H1 (cell line): ENCODE measurements at regions not wholly inside any gene's neighbourhood (a gene's known extent, or its start where the extent isn't known, plus 50 kb on each side); places are given as distances from the start of the nearest gene placed in this dataset.
A peak's percentile ranks its signal among the peaks of the same experiment; 100 is the strongest.

ENCODE experiments used
- CTCF ChIA-PET: fragments of 300-600 bp; sonication (Branson Sonifier 250); formaldehyde crosslinking; loops from one replicate; lab custom pipeline; 2021; ENCODE audit not compliant: partially characterized antibody; lab: Charles Lee
- POLR2A ChIA-PET: fragments of 300-600 bp; sonication (Branson Sonifier 250); formaldehyde crosslinking; loops from one replicate; lab custom pipeline; 2021; ENCODE audit warnings: inconsistent platforms; ENCODE audit not compliant: partially characterized antibody; lab: Charles Lee
- DNase-seq, 2 experiments: peaks; one replicate each; pipeline versions ENCODE4 v3.0.0 to v3.0.0-alpha.2; 2010 to 2022; ENCODE audit warnings: low spot score in 2 of 2, low read depth in 1 of 2, mixed read lengths in 1 of 2
- FAIRE-seq: peaks from 2 replicates; lab custom pipeline; 2011; peaks lifted over from hg19 to GRCh38; lab: Jason Lieb, UNC
- H2AFZ ChIP-seq: 2 replicates; pipeline ENCODE4 v1.8.1; 2012; ENCODE audit warnings: low read length, inconsistent platforms
- H2AK5ac ChIP-seq: 2 replicates; pipeline ENCODE4 v1.6.1; 2013; ENCODE audit warnings: low read depth, low read length
- H2BK120ac ChIP-seq: replicated peaks from 2 replicates; pipeline ENCODE3; 2013; ENCODE audit warnings: low read depth, low read length, inconsistent platforms
- H2BK12ac ChIP-seq: 2 replicates; pipeline ENCODE4 v1.6.1; 2013; ENCODE audit warnings: low read depth, low read length
- H2BK15ac ChIP-seq: 2 replicates; pipeline ENCODE4 v1.6.1; 2013; ENCODE audit warnings: low read length
- H2BK20ac ChIP-seq: 2 replicates; pipeline ENCODE4 v1.6.1; 2013; ENCODE audit warnings: low read length
- H2BK5ac ChIP-seq: 2 replicates; pipeline ENCODE4 v1.6.1; 2013; ENCODE audit warnings: low read depth, low read length
- H3K14ac ChIP-seq: 2 replicates; pipeline ENCODE4 v1.6.1; 2013; ENCODE audit warnings: inconsistent platforms; ENCODE audit not compliant: insufficient read length
- H3K18ac ChIP-seq: 2 replicates; pipeline ENCODE4 v1.6.1; 2013; ENCODE audit warnings: low read length; ENCODE audit errors: extremely low read depth
- H3K23ac ChIP-seq: 2 replicates; pipeline ENCODE4 v1.6.1; 2013; ENCODE audit warnings: inconsistent platforms; ENCODE audit not compliant: insufficient read length
- H3K23me2 ChIP-seq: 2 replicates; pipeline ENCODE4 v1.6.1; 2013; ENCODE audit warnings: low read depth, low read length
- H3K27ac ChIP-seq: 2 replicates; pipeline ENCODE4 v1.6.1; 2011; ENCODE audit warnings: low read depth, low read length, inconsistent platforms
- H3K27me3 ChIP-seq, 4 experiments: replicated peaks in 1 of 4; 1 replicate in 1 of 4; 2 replicates in 3 of 4; pipeline versions ENCODE4 v1.6.1 to v1.8.1; 2011 to 2013; ENCODE audit warnings: low read length in 3 of 4, mild to moderate bottlenecking in 3 of 4, inconsistent platforms in 2 of 4, mixed read lengths in 2 of 4, moderate library complexity in 1 of 4; ENCODE audit not compliant: control insufficient read depth in 3 of 4, insufficient read depth in 3 of 4; ENCODE audit errors: extremely low read depth in 1 of 4
- H3K36me3 ChIP-seq, 4 experiments: 2 replicates each; pipeline versions ENCODE4 v1.6.1 to v1.8.1; 2011 to 2013; ENCODE audit warnings: mild to moderate bottlenecking in 4 of 4, low read length in 3 of 4, moderate library complexity in 2 of 4, control low read depth in 1 of 4, inconsistent platforms in 1 of 4; ENCODE audit not compliant: insufficient read depth in 4 of 4, control insufficient read depth in 2 of 4
- H3K4ac ChIP-seq: replicated peaks from 2 replicates; pipeline ENCODE3; 2013; ENCODE audit warnings: low read length, low read depth, mixed read lengths, inconsistent platforms; ENCODE audit not compliant: insufficient read length
- H3K4me1 ChIP-seq, 4 experiments: replicated peaks in 1 of 4; 1 replicate in 1 of 4; 2 replicates in 3 of 4; pipeline versions ENCODE4 v1.6.1 to v1.8.1; 2011 to 2013; ENCODE audit warnings: low read length in 3 of 4, inconsistent platforms in 2 of 4, mixed read lengths in 1 of 4; ENCODE audit not compliant: insufficient read depth in 4 of 4, control insufficient read depth in 3 of 4
- H3K4me2 ChIP-seq, 2 experiments: 2 replicates each; pipeline versions ENCODE4 v1.6.1 to v1.8.1; 2011 to 2013; ENCODE audit warnings: low read depth in 2 of 2, low read length in 2 of 2, control low read depth in 1 of 2, inconsistent platforms in 1 of 2, mild to moderate bottlenecking in 1 of 2; ENCODE audit not compliant: insufficient read depth in 1 of 2
- H3K4me3 ChIP-seq, 4 experiments: fragments of 200-600, 300-600 bp in 1 of 4; sonication (generic), shearing (Covaris generic), sonication (Bioruptor Twin) in 1 of 4; 2 replicates each; pipeline versions ENCODE4 v1.5.1 to v1.8.1; 2011 to 2016; ENCODE audit warnings: low read length in 4 of 4, low read depth in 3 of 4, control low read depth in 2 of 4, inconsistent platforms in 2 of 4, mild to moderate bottlenecking in 2 of 4, mixed read lengths in 1 of 4, moderate library complexity in 1 of 4; ENCODE audit not compliant: insufficient read depth in 2 of 4; ENCODE audit errors: extremely low read depth in 1 of 4
- H3K56ac ChIP-seq: replicated peaks from 2 replicates; pipeline ENCODE3; 2013; ENCODE audit warnings: low read depth, mild to moderate bottlenecking, mixed read lengths, low read length, inconsistent platforms; ENCODE audit not compliant: insufficient read length
- H3K79me1 ChIP-seq: 2 replicates; pipeline ENCODE4 v1.6.1; 2013; ENCODE audit warnings: low read depth, low read length, control low read depth
- H3K79me2 ChIP-seq, 2 experiments: 2 replicates each; pipeline versions ENCODE4 v1.6.1 to v1.8.1; 2012 to 2013; ENCODE audit warnings: low read length in 2 of 2, mild to moderate bottlenecking in 2 of 2, inconsistent platforms in 1 of 2; ENCODE audit not compliant: insufficient read depth in 2 of 2, control insufficient read depth in 1 of 2
- H3K9ac ChIP-seq, 4 experiments: replicated peaks in 1 of 4; 1 replicate in 1 of 4; 2 replicates in 3 of 4; pipeline versions ENCODE4 v1.6.1 to v1.8.1; 2011 to 2013; ENCODE audit warnings: low read depth in 3 of 4, low read length in 3 of 4, control low read depth in 2 of 4, mild to moderate bottlenecking in 2 of 4, moderate library complexity in 2 of 4, inconsistent platforms in 1 of 4; ENCODE audit errors: extremely low read depth in 1 of 4
- H3K9me3 ChIP-seq, 2 experiments: 2 replicates each; pipeline versions ENCODE4 v1.6.1 to v1.8.1; 2012 to 2013; ENCODE audit warnings: mild to moderate bottlenecking in 2 of 2, moderate library complexity in 2 of 2, control low read depth in 1 of 2, inconsistent platforms in 1 of 2, low read depth in 1 of 2, low read length in 1 of 2, mixed read lengths in 1 of 2; ENCODE audit not compliant: insufficient read depth in 2 of 2
- H4K20me1 ChIP-seq, 2 experiments: replicated peaks in 1 of 2; 2 replicates each; pipeline versions ENCODE3 to v1.8.1; 2011 to 2013; ENCODE audit warnings: inconsistent platforms in 2 of 2, low read length in 2 of 2, mild to moderate bottlenecking in 1 of 2; ENCODE audit not compliant: insufficient read depth in 2 of 2, control insufficient read depth in 1 of 2
- H4K5ac ChIP-seq: 2 replicates; pipeline ENCODE4 v1.6.1; 2013; ENCODE audit warnings: low read length, low read depth, mixed read lengths, inconsistent platforms; ENCODE audit not compliant: insufficient read length
- H4K8ac ChIP-seq: 2 replicates; pipeline ENCODE4 v1.8.0; 2013; ENCODE audit warnings: mild to moderate bottlenecking, moderate library complexity, low read length, inconsistent platforms; ENCODE audit not compliant: insufficient read depth; ENCODE audit errors: extremely low read depth
- H4K91ac ChIP-seq: replicated peaks from 2 replicates; pipeline ENCODE3; 2013; ENCODE audit warnings: low read length, mixed read lengths, inconsistent platforms; ENCODE audit not compliant: insufficient read length
- ATF2 ChIP-seq: IDR thresholded peaks from 2 replicates; pipeline ENCODE4 v1.6.1; 2012; ENCODE audit warnings: low read length, inconsistent platforms
- CHD2 ChIP-seq: IDR thresholded peaks from 2 replicates; pipeline ENCODE4 v1.6.1; 2012; ENCODE audit warnings: low read length, improper control_type of control experiment
- JUN ChIP-seq: IDR thresholded peaks from 2 replicates; pipeline ENCODE4 v1.6.1; 2011; ENCODE audit warnings: low read depth, mild to moderate bottlenecking, improper control_type of control experiment, low read length
- KDM5A ChIP-seq: fragments of 200-600 bp; IDR thresholded peaks from 2 replicates; pipeline ENCODE4 v1.7.1; 2012; ENCODE audit warnings: mild to moderate bottlenecking, low read length, inconsistent platforms, mixed read lengths
- POLR2AphosphoS5 ChIP-seq: IDR thresholded peaks from 2 replicates; pipeline ENCODE4 v1.6.1; 2011; ENCODE audit warnings: low read depth, low read length
- WGBS, 2 experiments: shearing (Covaris generic) in 1 of 2; methylation state at CpG; one replicate each; pipeline versions ENCODE4 v1.1.6 to v1.1.7; 2013 to 2015; ENCODE audit warnings: low lambda C conversion rate in 2 of 2, mixed read lengths in 2 of 2, inconsistent platforms in 1 of 2, low coverage in 1 of 2, missing lambda C conversion rate in 1 of 2; ENCODE audit not compliant: insufficient replicate concordance in 2 of 2, insufficient coverage in 1 of 2, insufficient read length in 1 of 2; ENCODE audit errors: extremely low coverage in 1 of 2, missing lambda C conversion rate in 1 of 2; 5-methylcytosine and 5-hydroxymethylcytosine counted together

GRCh38 chrX:131840799-131841495 lies 182.2 kb upstream of the STK26 start:
- WGBS, 2 experiments: 74% methylated on average over 7 of the region's 24 CpGs; no CpG with 5 or more reads in 1 of the 2 experiments
- no peak overlapping the region for H2BK12ac ChIP-seq
- peak overlapping the region; percentile 87 for H2AFZ ChIP-seq
- H3K18ac ChIP-seq: no peak overlapping the region
- no peaks in the 10 kb centered on the region for H4K20me1 ChIP-seq
- no peaks in the 10 kb centered on the region for H3K4me1 ChIP-seq
- H3K23ac ChIP-seq: no peak overlapping the region
- H3K79me1 ChIP-seq: no peaks in the 10 kb centered on the region
- H3K9ac ChIP-seq: no peak overlapping the region
- H3K27me3 ChIP-seq: no peaks in the 10 kb centered on the region
- H4K91ac ChIP-seq: no peak overlapping the region
- no peak overlapping the region for H2BK120ac ChIP-seq
- no peak overlapping the region for H2AK5ac ChIP-seq
- no peaks in the 10 kb centered on the region for H3K23me2 ChIP-seq
- H3K4me2 ChIP-seq: no peak overlapping the region
- H3K14ac ChIP-seq: no peak overlapping the region
- DNase-seq: no peak
- no peak overlapping the region for H4K5ac ChIP-seq
- no peak overlapping the region for H3K56ac ChIP-seq
- FAIRE-seq: no peak
- no peaks in the 10 kb centered on the region for H3K79me2 ChIP-seq
- no peak overlapping the region for H2BK5ac ChIP-seq
- POLR2A ChIA-PET: interaction anchor here (1.0 to 1.2 kb wide), 3 partner anchors 10 to 13 kb away, joined by 3 to 7 read pairs (median 3); no protein-coding TSS in a partner anchor
- H3K36me3 ChIP-seq: no peaks in the 10 kb centered on the region
- H2BK20ac ChIP-seq: no peak overlapping the region
- no peak overlapping the region for H3K4me3 ChIP-seq
- H4K8ac ChIP-seq: no peak overlapping the region
- no peak overlapping the region for H2BK15ac ChIP-seq
- TF ChIP-seq ATF2: no peak
- TF ChIP-seq JUN: no peak
- no peak for TF ChIP-seq POLR2AphosphoS5
- no peak for TF ChIP-seq KDM5A
- no peak for TF ChIP-seq CHD2
- TF ChIP-seq, all 59 proteins: peak for 0
- no peak overlapping the region for H3K27ac ChIP-seq
- no peaks in the 10 kb centered on the region for H3K9me3 ChIP-seq
- CTCF ChIA-PET: interaction anchor here (0.7 to 1.7 kb wide), 21 partner anchors 8 to 835 kb away, joined by 3 to 10 read pairs (median 4); partner anchors contain the start of gene RAP2C
- no peak overlapping the region for H3K4ac ChIP-seq
